ENCODE measurements at regions not wholly inside any gene's neighbourhood (a gene's known extent, or its start where the extent isn't known, plus 50 kb on each side); places are given as distances from the start of the nearest gene placed in this dataset.
A peak's percentile ranks its signal among the peaks of the same experiment; 100 is the strongest.
"Not testable (repeated sequence)": the region's sequence is repeated elsewhere in the genome, so short reads cannot be mapped to it uniquely, and the experiment has no call there.

- not testable (repeated sequence) for DNase-seq
Measured at GRCh38 chr16:29094729-29095624, 110.1 kb downstream of the LAT start.

- peak; percentile 11 for DNase-seq
Measured at GRCh38 chr16:29094325-29094724, 109.5 kb downstream of the LAT start.

DNA sequence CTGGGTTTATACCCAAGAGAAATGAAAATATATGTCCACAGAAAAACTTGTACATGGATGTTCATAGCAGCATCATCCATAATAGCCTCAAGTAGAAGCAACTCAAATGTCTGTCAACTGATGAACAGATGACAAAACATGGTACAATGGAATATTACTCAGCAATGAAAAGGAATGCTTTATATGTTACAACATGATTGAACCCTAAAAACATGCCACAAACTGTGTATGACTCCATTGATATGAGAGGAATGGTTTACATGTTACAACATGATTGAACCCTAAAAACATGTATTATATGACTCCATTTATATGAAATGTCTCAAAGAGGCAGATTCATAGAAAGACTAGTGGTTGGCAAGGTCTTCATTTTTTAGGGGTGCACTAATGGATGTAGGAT, 104.8 kb downstream of the LAT start:
- not testable (repeated sequence) for DNase-seq

GRCh38 chr16:29087673-29088072, 102.8 kb downstream of the LAT start:
- DNase-seq, result not testable (repeated sequence)

GRCh38 chr16:29081829-29082639, 97.2 kb downstream of the LAT start:
- not testable (repeated sequence) for DNase-seq

GRCh38 chr16:29074554-29075402, 89.9 kb downstream of the LAT start:
- peak; percentile 20 for DNase-seq

GRCh38 chr16:29062235-29062634, 77.4 kb downstream of the LAT start:
- not testable (repeated sequence) for DNase-seq

- not testable (repeated sequence) for DNase-seq
Measured at GRCh38 chr16:29061467-29061921, 76.6 kb downstream of the LAT start.

- not testable (repeated sequence) for DNase-seq
Measured at GRCh38 chr16:29060022-29060810, 75.4 kb downstream of the LAT start.

GRCh38 chr16:29059575-29059974, 74.7 kb downstream of the LAT start:
- not testable (repeated sequence) for DNase-seq

Measured in RPMI8226 (cell line).